ENCODE measurements at regions not wholly inside any gene's neighbourhood (a gene's known extent, or its start where the extent isn't known, plus 50 kb on each side); places are given as distances from the start of the nearest gene placed in this dataset.

DNA sequence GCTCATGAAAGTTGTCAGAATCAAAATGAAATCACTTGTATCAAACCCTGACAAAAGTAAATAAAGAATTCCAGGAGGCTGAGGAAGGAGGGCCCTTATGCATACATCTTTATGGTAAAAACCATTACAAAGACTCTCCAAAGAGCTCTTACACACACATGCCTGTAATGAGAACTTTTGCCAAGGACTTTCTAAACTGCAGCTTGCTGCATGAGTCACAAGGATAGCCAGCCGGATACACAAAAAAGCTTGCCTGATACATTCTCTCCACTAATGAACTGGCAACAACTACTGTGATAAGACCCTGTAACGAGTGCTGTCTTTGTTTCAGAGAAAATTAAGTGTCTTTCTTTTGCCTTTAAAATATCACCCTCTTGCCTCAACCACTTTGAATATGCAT, 618.1 kb downstream of the PPP4R3C start:
- TF ChIP-seq EZH2 (IDR thresholded peaks at IDR 0.05; ENCODE audit: insufficient read depth, poor library complexity, severe bottlenecking) (no peak), EZH2phosphoT487 (IDR thresholded peaks at IDR 0.05; ENCODE audit: insufficient read depth, low read depth) (no peak)

All from GM23248 (cell line).